Natural killer cell treated with Interleukin-12 subunit alpha and Interleukin-12 subunit beta and Interleukin-15 and Interleukin-18, amount 100 ng/mL, for 72 hours (primary cell): ENCODE measurements at regions not wholly inside any gene's neighbourhood (a gene's known extent, or its start where the extent isn't known, plus 50 kb on each side); places are given as distances from the start of the nearest gene placed in this dataset.

Experiments
- ATAC-seq, 2 donors: fragments of 150-1000 bp; cut with Tn5 transposase in 1 of 2; sonication (Bioruptor Pico), chemical (Tn5 transposase) in 1 of 2; 2 replicates each; pipeline ENCODE4 v1.10.0; 2021
- DNase-seq: peaks from one replicate; pipeline ENCODE4 v3.0.0; 2022; ENCODE audit warnings: low spot score
- H3K27ac Mint-ChIP-seq, 2 donors: 1 replicate in 1 of 2; 2 replicates in 1 of 2; pipeline ENCODE4 v1.8.0; 2022; ENCODE audit warnings: mixed read lengths in 2 of 2, mild to moderate bottlenecking in 1 of 2, moderate library complexity in 1 of 2
- H3K27me3 Mint-ChIP-seq, 2 donors: 1 replicate in 1 of 2; 2 replicates in 1 of 2; pipeline ENCODE4 v1.8.0; 2022; ENCODE audit warnings: mixed read lengths in 2 of 2
- H3K36me3 Mint-ChIP-seq: one replicate; pipeline ENCODE4 v1.8.0; 2022; ENCODE audit warnings: mixed read lengths
- H3K4me1 Mint-ChIP-seq, 2 donors: 1 replicate in 1 of 2; 2 replicates in 1 of 2; pipeline ENCODE4 v1.8.0; 2022; ENCODE audit warnings: low read depth in 2 of 2, mixed read lengths in 2 of 2, mild to moderate bottlenecking in 1 of 2
- H3K4me3 Mint-ChIP-seq: one replicate; pipeline ENCODE4 v1.8.0; 2022; ENCODE audit warnings: mixed read lengths
- H3K9me3 Mint-ChIP-seq: 2 replicates; pipeline ENCODE4 v1.8.0; 2022; ENCODE audit warnings: mixed read lengths

DNA sequence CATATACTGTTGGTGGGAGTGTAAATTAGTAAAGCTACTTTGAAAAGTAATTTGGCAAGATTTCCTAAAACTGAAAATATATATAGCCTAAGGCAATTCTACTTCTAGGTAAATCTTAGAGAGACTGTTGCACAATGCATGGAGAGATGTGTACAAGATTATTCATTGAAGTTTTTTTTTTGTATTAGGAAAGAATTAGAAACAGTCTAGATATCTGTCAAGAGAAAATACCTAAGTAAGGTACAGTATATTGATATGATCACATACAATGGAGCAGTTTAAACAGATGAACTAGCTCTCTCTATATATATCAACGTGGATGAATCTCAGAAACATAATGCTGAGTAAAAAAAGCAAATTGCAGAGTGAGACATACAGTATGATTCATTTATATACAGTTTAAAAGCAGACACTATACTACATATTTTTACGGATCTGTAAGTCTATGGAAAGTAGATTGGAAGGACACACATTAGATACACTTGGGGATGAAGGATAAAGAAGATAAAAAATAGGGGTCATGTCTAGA, 59.3 kb upstream of the ACVR1 start:
- Mint-ChIP-seq H3K4me3 (no peak overlapping the region), H3K27ac (no peak overlapping the region), H3K36me3 (no peaks in the 10 kb centered on the region), H3K4me1 (no peaks in the 10 kb centered on the region), H3K27me3 (peaks cover 6 to 20% of the 10 kb centered on the region in 2 donors), H3K9me3 (no peaks in the 10 kb centered on the region)
- ATAC-seq (no peak), DNase-seq (no peak)

DNA sequence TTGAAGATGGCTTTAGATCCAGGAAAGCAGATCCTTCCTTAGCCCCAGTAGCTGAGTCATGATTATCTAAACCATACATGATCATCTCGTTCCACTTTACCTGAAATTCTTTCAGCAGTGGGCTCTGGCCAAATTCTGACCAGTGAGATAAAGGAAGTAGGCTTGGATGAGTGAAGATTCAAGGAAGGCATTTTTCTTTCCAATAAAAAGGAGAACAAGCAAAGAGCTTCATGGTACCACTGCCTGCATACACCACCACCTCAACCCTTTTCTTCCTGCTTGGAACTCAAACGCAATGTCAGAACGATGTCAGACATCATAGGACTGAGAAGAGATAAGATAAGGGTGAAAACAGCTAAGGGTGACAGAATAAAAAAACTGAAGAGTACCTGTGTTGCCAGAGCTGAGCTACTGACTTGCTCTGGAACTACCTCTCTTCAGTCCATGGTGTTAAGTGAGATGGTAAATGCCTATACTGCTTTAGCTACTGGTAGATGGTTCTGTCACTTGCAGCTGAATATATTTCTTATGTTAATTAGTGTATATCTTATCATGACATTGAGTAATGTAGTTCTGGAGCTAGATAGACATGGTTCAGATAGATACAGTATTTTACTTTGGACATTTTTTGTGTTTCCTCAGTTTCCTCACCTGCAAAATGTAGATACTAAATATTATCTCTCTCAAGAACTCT, 58.7 kb upstream of the ACVR1 start:
- no peak for ATAC-seq
- Mint-ChIP-seq H3K27ac (no peak overlapping the region), H3K27me3 (peaks cover 6 to 20% of the 10 kb centered on the region in 2 donors), H3K9me3 (no peaks in the 10 kb centered on the region), H3K36me3 (no peaks in the 10 kb centered on the region), H3K4me3 (no peak overlapping the region), H3K4me1 (no peaks in the 10 kb centered on the region)
- DNase-seq, result no peak

DNA sequence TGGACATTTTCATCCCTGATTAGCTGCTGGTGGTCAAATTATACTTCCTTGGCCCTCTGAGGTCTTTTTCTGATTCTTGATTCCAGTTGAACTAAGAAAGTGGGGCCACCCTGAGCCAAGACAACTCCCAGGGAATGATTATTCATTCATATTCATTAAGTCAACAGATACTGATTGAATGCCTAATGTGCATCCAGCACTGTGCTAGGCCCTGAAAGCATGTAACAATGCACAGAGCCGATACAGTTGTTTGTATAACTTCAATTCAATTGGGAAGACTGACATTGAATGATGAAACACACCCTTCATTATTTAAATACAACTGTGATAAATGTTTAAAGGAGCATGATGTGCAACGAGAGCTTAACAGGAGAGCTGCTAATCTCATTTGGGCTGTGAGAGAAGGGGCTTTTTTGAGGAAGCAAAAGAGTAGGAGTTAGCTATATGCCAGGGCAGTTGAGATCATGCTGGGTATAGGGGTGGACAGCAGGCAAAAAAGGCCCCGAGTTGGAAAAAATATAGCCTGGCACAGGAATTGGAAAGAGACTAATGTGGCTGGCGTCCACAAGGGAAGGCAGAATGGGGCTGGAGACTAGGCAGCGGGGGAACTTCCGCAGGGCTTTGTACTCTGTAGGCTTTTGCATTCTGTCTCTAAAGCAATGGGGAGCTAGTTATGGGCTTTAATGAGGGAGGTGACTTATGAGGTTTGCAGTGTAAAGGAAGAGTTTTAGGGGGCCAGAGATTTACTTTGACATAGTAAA, 57.2 kb upstream of the ACVR1 start:
- peaks cover 7 to 20% of the 10 kb centered on the region in 2 donors for H3K27me3 Mint-ChIP-seq
- no peak overlapping the region for H3K27ac Mint-ChIP-seq
- H3K4me1 Mint-ChIP-seq, result no peaks in the 10 kb centered on the region
- no peaks in the 10 kb centered on the region for H3K9me3 Mint-ChIP-seq
- H3K36me3 Mint-ChIP-seq, result no peaks in the 10 kb centered on the region
- DNase-seq (no peak), ATAC-seq (no peak)
- H3K4me3 Mint-ChIP-seq, result no peak overlapping the region

DNA sequence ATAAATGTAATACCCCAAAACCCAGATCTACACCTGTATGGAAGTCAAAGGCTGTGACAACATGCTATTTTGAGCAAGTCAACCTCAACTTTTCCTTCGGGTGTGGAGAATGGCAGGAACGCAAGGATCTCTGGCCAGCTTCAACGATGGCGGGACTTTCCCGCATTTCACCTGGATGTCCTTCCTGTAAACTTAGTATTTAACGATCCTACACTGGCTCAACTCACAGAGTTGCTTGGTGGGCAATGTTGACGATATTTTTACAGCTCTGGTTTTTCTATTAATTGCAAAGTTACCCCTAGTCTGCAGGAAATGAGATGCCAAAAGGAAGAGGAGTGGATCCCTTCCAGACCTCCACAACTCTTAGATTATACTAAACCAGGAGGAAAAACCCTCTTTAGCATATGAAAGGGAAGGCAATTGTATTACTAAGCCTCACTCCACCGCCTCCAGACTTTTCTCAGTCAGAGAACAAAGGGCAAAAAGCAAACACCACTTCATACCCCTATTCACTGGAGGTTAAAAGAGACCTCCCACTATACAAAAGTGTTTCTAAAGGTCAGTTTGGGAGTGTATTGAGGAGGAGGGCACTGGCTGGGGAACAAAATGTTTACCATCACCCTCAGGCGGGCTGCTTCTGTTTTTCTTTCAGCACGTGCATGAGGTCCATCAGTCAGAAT, 56.5 kb upstream of the ACVR1 start:
- H3K4me1 Mint-ChIP-seq, result no peaks in the 10 kb centered on the region
- peaks cover 8 to 20% of the 10 kb centered on the region in 2 donors for H3K27me3 Mint-ChIP-seq
- H3K4me3 Mint-ChIP-seq, result no peak overlapping the region
- no peak overlapping the region for H3K27ac Mint-ChIP-seq
- H3K9me3 Mint-ChIP-seq, result no peaks in the 10 kb centered on the region
- H3K36me3 Mint-ChIP-seq, result no peaks in the 10 kb centered on the region
- DNase-seq (no peak), ATAC-seq (no peak)

DNA sequence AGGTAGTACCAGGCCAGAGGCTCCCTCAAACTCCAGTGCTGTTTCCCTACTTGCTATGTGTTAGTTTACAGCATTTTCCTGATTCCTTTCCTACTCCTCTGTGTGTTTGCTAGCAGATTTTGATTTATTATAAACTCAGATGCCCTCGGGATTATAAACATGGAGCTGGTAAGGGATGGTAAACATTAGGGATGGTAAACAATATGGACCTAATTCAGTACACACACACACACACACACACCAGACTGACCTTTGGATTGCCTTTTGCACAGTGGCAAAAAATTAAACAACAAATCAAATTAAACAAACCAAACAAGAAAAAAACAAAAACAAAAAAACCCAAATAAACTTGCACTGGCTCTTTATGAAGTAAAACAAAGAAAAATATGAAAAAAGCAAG, 55.4 kb upstream of the ACVR1 start:
- no peak for ATAC-seq
- no peak overlapping the region for H3K27ac Mint-ChIP-seq
- DNase-seq, result no peak
- no peaks in the 10 kb centered on the region for H3K36me3 Mint-ChIP-seq
- H3K4me1 Mint-ChIP-seq, result no peaks in the 10 kb centered on the region
- H3K27me3 Mint-ChIP-seq, result peaks cover 8 to 20% of the 10 kb centered on the region in 2 donors
- H3K9me3 Mint-ChIP-seq, result no peaks in the 10 kb centered on the region
- no peak overlapping the region for H3K4me3 Mint-ChIP-seq

DNA sequence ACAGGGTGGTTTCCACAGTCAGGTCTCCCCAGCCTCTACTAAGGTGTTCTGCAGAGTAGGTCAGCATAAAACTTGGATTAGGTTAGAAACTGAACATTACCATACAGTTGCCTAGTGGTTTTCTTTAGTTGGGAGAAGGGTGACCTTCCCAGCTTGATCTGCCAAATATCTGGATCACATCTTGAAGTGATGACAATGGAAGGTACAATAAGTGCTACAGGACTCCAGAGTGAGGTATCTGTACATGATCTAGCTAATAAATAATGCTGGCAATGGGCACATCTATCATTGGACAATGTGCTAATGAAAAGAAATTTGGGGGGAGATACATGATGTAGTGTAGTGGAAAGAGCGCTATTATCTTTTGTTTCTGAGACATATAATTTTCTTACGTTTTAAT, 54.6 kb upstream of the ACVR1 start:
- DNase-seq, result no peak
- Mint-ChIP-seq H3K36me3 (no peaks in the 10 kb centered on the region), H3K27ac (no peak overlapping the region), H3K4me1 (no peaks in the 10 kb centered on the region), H3K4me3 (no peak overlapping the region), H3K27me3 (peaks cover 8 to 20% of the 10 kb centered on the region in 2 donors), H3K9me3 (no peaks in the 10 kb centered on the region)
- ATAC-seq, result no peak

DNA sequence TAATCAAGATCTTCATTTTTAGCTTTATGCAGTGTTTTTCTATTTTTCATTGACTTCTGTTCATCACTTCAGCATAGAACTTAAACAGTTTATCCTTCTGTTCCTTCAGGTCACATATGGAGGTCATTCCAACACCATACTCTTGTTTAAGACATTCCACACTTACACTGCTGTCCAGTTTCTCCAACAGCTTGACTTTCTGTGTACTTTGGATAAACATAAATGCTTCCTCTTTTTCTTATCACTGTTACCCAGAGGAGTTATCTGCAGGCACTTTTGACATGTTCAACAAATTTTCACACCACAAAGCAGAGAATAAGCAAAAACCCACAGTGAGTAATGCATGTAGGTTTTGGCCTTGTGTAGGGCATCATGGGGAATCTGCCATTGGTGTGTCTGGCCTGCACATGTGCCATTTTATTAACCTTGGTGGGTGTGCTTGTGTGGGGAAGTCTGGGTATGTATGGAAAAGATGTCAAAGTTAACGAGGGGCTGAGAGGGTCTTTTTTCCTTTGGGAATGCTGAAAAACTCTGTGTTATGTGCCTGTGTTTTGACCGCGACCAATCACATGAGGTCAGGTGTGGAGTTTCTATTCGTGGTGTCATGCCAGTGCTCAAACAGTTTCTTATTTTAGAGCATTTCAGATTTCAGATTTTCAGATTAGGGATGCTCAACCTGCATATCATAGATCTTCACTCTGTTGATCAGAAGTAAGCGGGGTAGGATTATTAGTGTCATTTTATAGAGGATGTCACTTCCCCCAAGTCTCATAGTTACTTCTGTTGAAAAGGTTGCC, 53.9 kb upstream of the ACVR1 start:
- H3K9me3 Mint-ChIP-seq, result no peaks in the 10 kb centered on the region
- no peaks in the 10 kb centered on the region for H3K36me3 Mint-ChIP-seq
- H3K4me1 Mint-ChIP-seq, result no peaks in the 10 kb centered on the region
- peaks cover 10 to 23% of the 10 kb centered on the region in 2 donors for H3K27me3 Mint-ChIP-seq
- H3K4me3 Mint-ChIP-seq, result no peak overlapping the region
- H3K27ac Mint-ChIP-seq, result no peak overlapping the region
- no peak for DNase-seq
- peak in 1 of 2 donors; percentile 54 for ATAC-seq

DNA sequence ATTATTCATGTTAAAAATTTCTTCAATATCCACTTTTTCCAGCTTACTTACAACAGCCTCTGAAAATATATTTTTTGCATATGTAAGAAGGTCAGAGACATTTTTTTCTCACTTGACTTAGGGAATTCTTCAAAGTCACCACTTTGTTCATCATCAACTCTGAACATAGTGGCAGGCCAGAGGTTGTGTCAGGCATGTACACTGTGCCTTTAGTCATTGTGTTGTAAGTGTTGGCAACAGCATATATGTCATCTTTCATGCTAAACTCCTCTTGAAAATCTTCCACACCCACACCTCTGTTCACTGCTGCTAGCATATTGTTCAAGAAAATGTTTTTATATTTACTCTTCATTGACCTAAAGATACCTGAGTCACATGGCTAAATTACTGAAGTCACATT, 52.2 kb upstream of the ACVR1 start:
- H3K27ac Mint-ChIP-seq, result no peak overlapping the region

DNA sequence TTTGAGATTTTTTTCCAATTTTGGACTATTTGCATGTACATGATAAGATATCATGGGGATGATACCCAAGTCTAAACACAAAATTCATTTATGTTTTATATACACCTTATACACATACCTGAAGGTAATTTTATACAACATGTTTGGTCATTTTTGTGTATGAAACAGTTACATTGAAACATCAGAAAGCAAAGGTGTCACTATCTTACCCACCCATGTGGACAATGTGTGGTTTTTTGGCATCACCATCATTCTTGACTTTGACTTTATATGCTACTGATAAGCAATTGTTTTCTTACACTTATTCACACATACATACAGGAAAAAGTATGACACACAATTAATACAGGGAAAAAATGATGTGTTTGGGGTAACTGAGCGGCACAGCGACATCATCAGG, 51.0 kb upstream of the ACVR1 start:
- H3K27ac Mint-ChIP-seq, result no peak overlapping the region
- no peaks in the 10 kb centered on the region for H3K4me1 Mint-ChIP-seq
- ATAC-seq, result no peak

More for the DNA sequence above, 52.2 kb upstream of the ACVR1 start:
- Mint-ChIP-seq H3K9me3 (no peaks in the 10 kb centered on the region), H3K4me3 (no peak overlapping the region), H3K36me3 (no peaks in the 10 kb centered on the region), H3K27me3 (peaks cover 8 to 24% of the 10 kb centered on the region in 2 donors), H3K4me1 (no peaks in the 10 kb centered on the region)
- no peak for ATAC-seq
- DNase-seq, result no peak

More for the DNA sequence above, 51.0 kb upstream of the ACVR1 start:
- Mint-ChIP-seq H3K9me3 (no peaks in the 10 kb centered on the region), H3K4me3 (no peak overlapping the region), H3K36me3 (no peaks in the 10 kb centered on the region), H3K27me3 (peaks cover 11 to 21% of the 10 kb centered on the region in 2 donors)
- DNase-seq, result no peak
